GM18909 (cell line): ENCODE measurements at regions not wholly inside any gene's neighbourhood (a gene's known extent, or its start where the extent isn't known, plus 50 kb on each side); places are given as distances from the start of the nearest gene placed in this dataset.
"Not testable (repeated sequence)": the region's sequence is repeated elsewhere in the genome, so short reads cannot be mapped to it uniquely, and the experiment has no call there.

ENCODE experiments used
- ATAC-seq: cut with Tn5 transposase; IDR thresholded peaks from one replicate; pipeline ENCODE4 v1.9.1; 2021; ENCODE audit warnings: mild to moderate bottlenecking; ENCODE audit not compliant: unreplicated experiment, poor library complexity

- ATAC-seq, result no peak
Measured at GRCh38 chr4:23125118-23125517, 432.4 kb downstream of the GBA3 start.

DNA sequence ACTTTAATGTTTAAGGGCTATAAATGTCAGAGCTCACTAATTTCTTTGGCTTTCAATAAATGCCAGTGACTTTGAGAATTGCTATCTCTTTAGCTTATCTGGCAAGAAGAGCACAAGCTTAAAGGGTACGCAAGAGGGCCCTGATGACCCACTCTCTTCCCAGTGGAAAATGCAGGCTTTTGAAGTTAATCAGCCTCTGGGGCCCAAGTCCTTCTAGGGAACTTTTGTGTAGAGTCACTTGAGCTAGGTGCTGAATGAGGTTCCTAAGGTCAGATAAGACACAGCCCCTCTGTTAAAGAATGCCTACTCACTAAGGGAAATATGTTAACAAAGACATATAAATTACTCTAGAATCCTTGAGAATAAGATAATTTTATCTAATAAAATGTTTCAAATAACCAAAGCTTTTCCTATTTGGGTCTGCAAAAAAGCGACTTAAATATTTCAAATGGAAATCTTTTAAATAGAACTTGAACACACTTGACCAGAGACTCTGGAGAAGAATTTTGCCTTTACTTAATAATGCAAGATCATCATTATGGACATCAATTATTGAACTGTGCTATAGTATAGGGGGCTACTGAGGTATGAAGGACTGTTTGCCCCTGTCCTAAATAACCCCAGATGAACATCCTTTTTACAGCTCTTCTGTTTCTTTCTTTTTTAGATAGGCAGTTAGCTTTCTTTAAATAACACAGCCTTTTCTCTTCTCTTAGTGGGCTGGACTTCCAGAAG is 430.1 kb downstream of the GBA3 start:
- ATAC-seq, result no peak

GRCh38 chr4:23120374-23120773 is 427.6 kb downstream of the GBA3 start:
- no peak for ATAC-seq

GRCh38 chr4:23117826-23118225 is 425.1 kb downstream of the GBA3 start:
- no peak for ATAC-seq

DNA sequence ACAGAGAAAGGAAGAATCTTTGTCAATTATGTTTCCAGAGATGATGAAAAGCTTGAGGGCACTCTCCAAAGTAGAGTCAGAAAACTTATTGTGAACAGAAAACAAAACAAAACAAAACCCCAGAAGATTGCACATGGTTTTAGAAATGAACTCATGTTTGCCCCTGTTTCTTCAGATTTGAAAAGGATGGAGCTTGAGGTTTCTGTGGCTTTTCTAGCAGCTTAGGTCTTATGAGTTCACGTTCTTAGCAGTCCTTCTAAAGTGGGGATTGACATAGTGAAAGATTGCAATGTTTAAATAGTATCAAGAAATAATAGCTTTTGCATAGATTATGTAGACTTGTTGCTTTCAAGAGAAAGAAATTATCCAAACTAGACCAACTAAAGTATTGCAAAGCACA is 421.8 kb downstream of the GBA3 start:
- no peak for ATAC-seq

DNA sequence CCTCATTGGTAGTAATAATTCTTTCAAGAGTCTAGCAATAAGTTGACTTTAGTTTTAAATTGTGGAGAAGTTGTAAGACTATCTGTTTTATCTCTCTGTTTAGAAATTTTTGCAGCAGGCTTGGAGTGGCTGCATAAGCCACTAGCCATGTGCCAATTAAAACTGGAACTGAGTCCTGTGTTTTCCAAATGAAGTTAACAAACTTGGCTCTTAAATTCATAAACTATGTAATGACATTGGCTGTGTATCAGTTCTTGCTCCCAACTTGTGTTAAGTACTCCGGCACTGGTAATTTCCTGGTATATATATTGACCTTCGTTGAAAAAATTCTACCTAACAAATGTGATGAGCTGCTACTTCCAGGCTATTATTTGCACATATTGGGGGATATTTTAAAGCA is 420.4 kb downstream of the GBA3 start:
- no peak for ATAC-seq

DNA sequence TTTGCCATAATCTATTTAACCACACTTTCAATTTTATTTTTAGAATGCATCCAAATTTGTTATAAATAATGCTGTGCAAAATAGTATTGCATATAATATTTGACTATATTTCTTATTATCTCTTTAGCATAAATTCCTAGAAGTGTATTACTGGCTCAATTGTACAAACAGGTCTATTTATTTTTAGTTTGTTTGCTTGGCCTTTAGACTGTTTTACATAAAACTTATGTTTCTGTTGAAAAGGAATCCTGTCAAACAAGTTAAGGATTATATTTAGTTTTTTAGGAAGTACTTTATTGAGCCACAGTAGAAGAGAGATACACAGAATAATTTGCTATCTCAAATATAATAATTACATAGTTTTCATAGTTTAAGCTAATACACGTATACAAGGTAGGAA is 413.8 kb downstream of the GBA3 start:
- ATAC-seq, result no peak

GRCh38 chr4:23105759-23106370 is 413.1 kb downstream of the GBA3 start:
- ATAC-seq, result no peak

- ATAC-seq, result no peak
Measured at GRCh38 chr4:23097251-23097650, 404.5 kb downstream of the GBA3 start.

DNA sequence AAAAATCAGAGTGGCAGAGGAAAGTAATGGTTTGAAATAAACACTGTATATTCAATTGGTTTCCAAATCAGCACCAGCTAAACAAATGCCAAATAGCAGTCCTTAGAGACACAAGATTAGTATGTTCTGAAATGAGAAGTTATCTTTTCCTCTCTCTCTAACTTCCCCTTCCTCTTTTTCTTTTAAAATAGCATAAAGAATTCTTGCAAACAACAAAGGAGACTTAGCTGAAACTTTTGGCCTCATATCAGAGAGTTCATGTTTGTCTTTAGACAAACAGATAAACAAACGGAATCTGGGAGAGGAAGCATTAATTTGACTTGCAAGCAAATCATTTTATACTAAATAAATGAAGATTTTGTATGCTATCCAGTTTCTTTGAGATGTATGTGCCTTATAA is 399.0 kb downstream of the GBA3 start:
- ATAC-seq, result no peak

DNA sequence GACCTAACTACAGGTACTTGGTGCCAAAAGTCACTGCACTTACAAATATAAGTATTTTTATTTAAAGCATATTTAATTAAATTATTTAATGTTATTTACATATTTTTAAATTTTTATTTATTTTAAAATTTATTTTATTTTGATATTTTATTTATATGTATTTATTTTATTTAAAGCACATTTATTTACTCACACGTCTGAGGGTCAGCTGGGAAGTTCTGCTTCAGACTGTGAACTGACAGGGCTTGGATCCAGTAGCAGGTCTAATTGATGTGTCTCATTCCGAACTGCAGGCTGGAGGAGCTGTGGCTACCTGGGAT is 392.5 kb downstream of the GBA3 start:
- ATAC-seq, result no peak

GRCh38 chr4:23084559-23085248 is 392.0 kb downstream of the GBA3 start:
- no peak for ATAC-seq

GRCh38 chr4:23083391-23083790 is 390.7 kb downstream of the GBA3 start:
- no peak for ATAC-seq

GRCh38 chr4:23080171-23080570 is 387.4 kb downstream of the GBA3 start:
- not testable (repeated sequence) for ATAC-seq

- ATAC-seq, result no peak
Measured at GRCh38 chr4:23070848-23071570, 378.3 kb downstream of the GBA3 start.

DNA sequence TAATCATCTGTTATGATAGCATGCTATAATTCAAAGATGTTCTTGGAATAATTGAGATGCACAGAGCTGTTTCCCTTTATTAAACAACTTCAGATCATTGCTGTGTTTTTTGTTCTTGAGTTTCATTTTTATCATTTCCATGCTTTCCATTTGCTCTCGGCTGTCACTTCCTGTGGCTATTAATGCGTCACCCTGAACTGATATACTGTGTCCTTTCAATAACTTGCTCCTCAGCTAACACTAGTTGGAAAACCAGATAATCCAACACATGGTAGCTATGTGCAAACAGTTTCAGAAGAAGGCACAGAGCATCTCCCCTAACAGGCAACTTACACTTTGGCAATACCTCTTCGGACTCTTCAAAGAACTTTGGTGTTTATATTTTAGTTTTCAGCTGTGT is 376.0 kb downstream of the GBA3 start:
- ATAC-seq, result no peak

DNA sequence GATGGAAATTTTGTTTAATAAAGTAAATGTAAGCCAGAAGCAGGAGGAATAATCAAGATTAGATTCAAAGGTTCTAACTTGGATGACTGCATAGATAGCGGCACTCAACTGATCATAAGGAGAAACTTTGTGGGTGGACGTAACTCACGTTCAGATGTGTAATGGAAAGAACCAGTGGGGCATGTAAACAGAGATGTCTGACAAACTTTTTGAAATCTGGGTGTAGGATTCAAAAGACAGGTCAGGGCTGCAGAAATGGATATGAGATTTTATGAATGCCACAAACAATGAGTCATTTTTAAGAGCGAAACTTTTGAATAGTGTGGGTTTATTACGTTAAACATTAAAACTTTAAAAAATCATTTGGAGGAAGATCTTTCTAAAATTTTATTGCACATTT is 375.6 kb downstream of the GBA3 start:
- no peak for ATAC-seq

DNA sequence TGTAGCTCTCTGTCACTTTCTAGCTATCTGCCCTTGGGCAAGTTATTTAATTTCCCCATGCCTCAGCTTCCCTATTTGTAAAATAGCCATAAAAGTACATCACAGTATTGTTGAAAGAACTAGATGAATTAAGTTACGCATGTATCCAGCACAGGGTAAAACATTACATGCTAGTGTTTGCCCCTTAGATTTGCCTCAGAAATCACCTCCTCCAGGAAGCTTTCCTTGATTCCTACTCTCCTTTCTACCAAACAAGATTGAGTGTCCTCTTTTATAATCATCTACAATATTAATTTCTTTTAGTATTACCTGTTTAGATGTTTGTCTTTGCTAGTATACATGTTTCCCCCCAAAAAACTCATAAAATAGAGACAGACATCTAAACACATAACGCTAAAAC is 369.5 kb downstream of the GBA3 start:
- ATAC-seq, result no peak

DNA sequence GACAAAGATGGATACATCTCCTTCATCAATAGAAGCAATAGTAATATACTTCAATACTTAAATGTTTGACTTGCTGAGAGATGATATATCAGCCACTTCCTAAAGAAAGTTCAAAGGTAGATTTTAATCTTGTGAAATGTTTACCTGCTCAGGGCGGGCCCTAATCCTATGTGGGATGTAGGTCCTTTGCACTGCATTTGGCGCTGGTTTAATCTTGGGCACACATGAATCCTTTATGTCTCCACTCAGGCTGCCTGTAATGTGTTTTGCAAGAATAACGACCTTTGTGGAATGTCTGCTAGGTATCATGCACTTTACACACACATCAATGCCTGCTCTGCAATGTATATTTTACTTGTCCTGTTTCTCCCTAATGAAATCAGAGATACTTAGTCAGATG is 368.7 kb downstream of the GBA3 start:
- no peak for ATAC-seq

DNA sequence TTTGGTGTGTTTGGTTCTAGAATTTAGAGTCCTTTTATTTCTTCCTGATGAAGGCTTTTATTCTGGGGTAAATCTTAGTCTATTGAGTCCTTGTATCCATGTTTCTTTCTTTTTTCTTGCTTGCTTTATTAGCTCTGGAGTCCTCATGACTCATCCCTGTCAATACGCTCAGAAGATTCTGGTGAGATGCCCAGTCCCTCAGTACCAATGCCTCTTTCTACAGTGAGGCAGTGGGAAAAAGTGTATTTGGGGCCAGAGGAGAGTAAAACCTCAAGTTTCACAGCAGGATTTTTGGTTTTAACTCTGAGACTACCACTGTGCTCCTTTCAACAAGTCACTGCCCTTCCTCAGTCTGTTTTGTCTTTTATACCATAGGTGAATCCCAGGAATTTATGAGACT is 368.0 kb downstream of the GBA3 start:
- ATAC-seq, result no peak

- no peak for ATAC-seq
Measured at GRCh38 chr4:23058165-23058776, 365.5 kb downstream of the GBA3 start.
